Hepatocyte (in vitro differentiated cells): ENCODE measurements at regions not wholly inside any gene's neighbourhood (a gene's known extent, or its start where the extent isn't known, plus 50 kb on each side); places are given as distances from the start of the nearest gene placed in this dataset.

Source experiments
- CTCF ChIP-seq: fragments of 200-600 bp; sonication (generic); IDR thresholded peaks from 2 replicates; pipeline ENCODE4 v1.5.1; 2016; ENCODE audit warnings: antibody characterized with exemption, mild to moderate bottlenecking; ENCODE audit not compliant: poor library complexity
- EZH2 ChIP-seq: fragments of 200-600 bp; sonication (generic); IDR thresholded peaks from 2 replicates; pipeline ENCODE4 v1.6.1; 2016; ENCODE audit warnings: antibody characterized with exemption, mild to moderate bottlenecking, borderline replicate concordance

- TF ChIP-seq CTCF (no peak), EZH2 (no peak)
These were observed 222.2 kb downstream of the BCL11A start for GRCh38 chr2:60331115-60331809.
